K562 (cell line): ENCODE measurements at regions not wholly inside any gene's neighbourhood (a gene's known extent, or its start where the extent isn't known, plus 50 kb on each side); places are given as distances from the start of the nearest gene placed in this dataset.

ENCODE experiments used
- CBFA2T3 ChIP-seq: fragments of 450-650 bp; IDR thresholded peaks from 2 replicates; pipeline ENCODE4 v1.6.1; 2017
- ESRRA ChIP-seq: fragments of 450-650 bp; IDR thresholded peaks from 2 replicates; pipeline ENCODE4 v1.6.1; 2014; ENCODE audit warnings: low read depth, mild to moderate bottlenecking, moderate library complexity, borderline replicate concordance
- EWSR1 ChIP-seq: fragments of 450-650 bp; IDR thresholded peaks from 2 replicates; pipeline ENCODE4 v1.6.1; 2018; ENCODE audit warnings: borderline replicate concordance, mild to moderate bottlenecking, low read depth, moderate library complexity; ENCODE audit not compliant: partially characterized antibody
- HNRNPK ChIP-seq: fragments of 200-400 bp; formaldehyde crosslinking; IDR thresholded peaks from one replicate; pipeline ENCODE4 v1.6.1; 2018; ENCODE audit warnings: mild to moderate bottlenecking, low read depth, low read length; ENCODE audit not compliant: poor library complexity, severe bottlenecking
- MEIS2 ChIP-seq: fragments of 450-650 bp; IDR thresholded peaks from 2 replicates; pipeline ENCODE4 v1.6.1; 2014; ENCODE audit warnings: mild to moderate bottlenecking; ENCODE audit not compliant: partially characterized antibody
- NCOR1 ChIP-seq: fragments of 450-650 bp; IDR thresholded peaks from 2 replicates; pipeline ENCODE4 v1.6.1; 2016; ENCODE audit warnings: mild to moderate bottlenecking, moderate library complexity
- NR2C2 ChIP-seq, 2 experiments: fragments of 200-800 bp in 1 of 2; sonication (Bioruptor generic) in 1 of 2; sonication (generic) in 1 of 2; formaldehyde crosslinking in 1 of 2; IDR thresholded peaks; 2 replicates each; pipeline versions ENCODE4 v1.6.1 to v1.8.0; 2016 to 2022; ENCODE audit warnings: mild to moderate bottlenecking in 1 of 2, missing compliant biosample characterization in 1 of 2, missing genetic modification characterization in 1 of 2, missing genetic modification reagents in 1 of 2
- RCOR1 ChIP-seq, 2 experiments: IDR thresholded peaks; 2 replicates each; pipeline ENCODE4 v1.6.1; 2012; ENCODE audit warnings: low read depth in 2 of 2, low read length in 2 of 2, borderline replicate concordance in 1 of 2, improper control_type of control experiment in 1 of 2
- RNF2 ChIP-seq: sonication (generic); IDR thresholded peaks from 2 replicates; pipeline ENCODE4 v1.6.1; 2016
- SMARCE1 ChIP-seq: fragments of 450-650 bp; IDR thresholded peaks from 2 replicates; pipeline ENCODE4 v1.7.1; 2016; ENCODE audit warnings: mild to moderate bottlenecking
- SPI1 ChIP-seq: IDR thresholded peaks from 2 replicates; pipeline ENCODE4 v1.6.1; 2011; ENCODE audit warnings: low read depth, low read length, control low read depth, borderline replicate concordance
- SRSF7 ChIP-seq: fragments of 200-400 bp; formaldehyde crosslinking; optimal IDR thresholded peaks from 2 replicates; pipeline ENCODE3; 2017; ENCODE audit warnings: mild to moderate bottlenecking, low read depth, low read length
- STAT5A ChIP-seq: IDR thresholded peaks from 2 replicates; pipeline ENCODE4 v1.6.1; 2012; ENCODE audit warnings: low read length, inconsistent platforms, borderline replicate concordance
- TARDBP ChIP-seq: fragments of 450-650 bp; IDR thresholded peaks from 2 replicates; pipeline ENCODE4 v1.6.1; 2016
- ZEB2 ChIP-seq: fragments of 450-650 bp; IDR thresholded peaks from 2 replicates; pipeline ENCODE4 v1.6.1; 2016
- ZNF274 ChIP-seq: IDR thresholded peaks from 2 replicates; pipeline ENCODE4 v1.6.1; 2011; ENCODE audit warnings: low read depth, mild to moderate bottlenecking, low read length, moderate library complexity, borderline replicate concordance
- ZNF589 ChIP-seq: fragments of 200-800 bp; sonication (Bioruptor generic); IDR thresholded peaks from 2 replicates; pipeline ENCODE4 v1.6.1; 2016; ENCODE audit warnings: low read depth, missing genetic modification characterization, missing compliant biosample characterization

GRCh38 chr21:23921670-23922418 lies 1685.4 kb downstream of the MRPL39 start (continued):
- peak; percentile 87 for TF ChIP-seq CBFA2T3
- no peak for TF ChIP-seq ZNF589 (CRISPR knock-in tag)
- TF ChIP-seq STAT5A = peak; percentile 83
- TF ChIP-seq NR2C2 (CRISPR knock-in tag; IDR thresholded peaks at IDR 0.05) = no peak
- TF ChIP-seq NR2C2 (tag; IDR thresholded peaks at IDR 0.05) = 0 out of 2 replicates have a peak, but pooled peaks have one; percentile 12
- 0 out of 2 replicates have a peak, but pooled peaks have one; percentile 16 for TF ChIP-seq ZEB2
- TF ChIP-seq HNRNPK = no peak
- 0 out of 4 replicates have a peak, but pooled peaks of 1 of the 2 experiments have one; percentile 7 for TF ChIP-seq RCOR1 (IDR thresholded peaks at IDR 0.05; ENCODE audit: borderline replicate concordance in 1 of 2, low read depth in 2 of 2, low read length in 2 of 2)
- TF ChIP-seq SMARCE1 = 0 out of 2 replicates have a peak, but pooled peaks have one; percentile 18
- no peak for TF ChIP-seq ZNF274
- TF ChIP-seq EWSR1 = no peak
- peak; percentile 99 for TF ChIP-seq MEIS2
- TF ChIP-seq SPI1 = 0 out of 2 replicates have a peak, but pooled peaks have one; percentile 6
- TF ChIP-seq NCOR1 = peak; percentile 66
- TF ChIP-seq SRSF7 = no peak
- no peak for TF ChIP-seq TARDBP
- TF ChIP-seq ESRRA = 0 out of 2 replicates have a peak, but pooled peaks have one; percentile 21
- peak; percentile 56; the same call in 1 of the 2 replicates for TF ChIP-seq RNF2
